H9 (cell line): ENCODE measurements at regions not wholly inside any gene's neighbourhood (a gene's known extent, or its start where the extent isn't known, plus 50 kb on each side); places are given as distances from the start of the nearest gene placed in this dataset.

ENCODE experiments used
- DNase-seq: peaks from one replicate; pipeline ENCODE4 v3.0.0-alpha.2; 2017
- H2AFZ ChIP-seq: one replicate; pipeline ENCODE4 v1.6.1; 2013; ENCODE audit warnings: mild to moderate bottlenecking, low read length, control low read depth, moderate library complexity
- H2AK5ac ChIP-seq: 2 replicates; pipeline ENCODE4 v1.6.1; 2013; ENCODE audit warnings: low read length, control low read depth, mixed read lengths; ENCODE audit not compliant: insufficient read length
- H2BK120ac ChIP-seq: one replicate; pipeline ENCODE4 v1.6.1; 2013; ENCODE audit warnings: low read depth, mild to moderate bottlenecking, low read length, control low read depth, inconsistent platforms; ENCODE audit not compliant: poor library complexity, severe bottlenecking
- H2BK12ac ChIP-seq: 2 replicates; pipeline ENCODE4 v1.6.1; 2013; ENCODE audit warnings: low read length, control low read depth, mixed read lengths, low read depth; ENCODE audit not compliant: insufficient read length
- H2BK15ac ChIP-seq: 2 replicates; pipeline ENCODE4 v1.6.1; 2013; ENCODE audit warnings: low read depth, low read length, control low read depth
- H2BK20ac ChIP-seq: one replicate; pipeline ENCODE4 v1.6.1; 2013; ENCODE audit warnings: low read depth, mild to moderate bottlenecking, low read length, control low read depth, inconsistent platforms; ENCODE audit not compliant: poor library complexity, severe bottlenecking
- H2BK5ac ChIP-seq: 2 replicates; pipeline ENCODE4 v1.6.1; 2013; ENCODE audit warnings: low read length, control low read depth, mixed read lengths; ENCODE audit not compliant: insufficient read length
- H3K14ac ChIP-seq: 2 replicates; pipeline ENCODE4 v1.6.1; 2013; ENCODE audit warnings: low read length, control low read depth; ENCODE audit not compliant: insufficient read depth
- H3K18ac ChIP-seq: 2 replicates; pipeline ENCODE4 v1.6.1; 2013; ENCODE audit warnings: low read depth, mild to moderate bottlenecking, mixed read lengths, low read length, control low read depth; ENCODE audit not compliant: insufficient read length
- H3K23ac ChIP-seq: 2 replicates; pipeline ENCODE4 v1.6.1; 2013; ENCODE audit warnings: low read length, control low read depth, mixed read lengths, low read depth; ENCODE audit not compliant: insufficient read length
- H3K23me2 ChIP-seq: 2 replicates; pipeline ENCODE4 v1.6.1; 2013; ENCODE audit warnings: low read depth, mild to moderate bottlenecking, mixed read lengths, low read length, control low read depth; ENCODE audit not compliant: insufficient read length, poor library complexity, severe bottlenecking
- H3K27ac ChIP-seq: 2 replicates; pipeline ENCODE4 v1.5.1; 2013; ENCODE audit warnings: low read length, control low read depth, mixed read lengths, low read depth; ENCODE audit not compliant: insufficient read length
- H3K27me3 ChIP-seq: 2 replicates; pipeline ENCODE4 v1.6.1; 2013; ENCODE audit warnings: low read length, control low read depth, inconsistent platforms; ENCODE audit not compliant: insufficient read depth
- H3K4ac ChIP-seq: 2 replicates; pipeline ENCODE4 v1.6.1; 2013; ENCODE audit warnings: low read depth, mild to moderate bottlenecking, control low read depth, inconsistent platforms, low read length, moderate library complexity
- H3K4me1 ChIP-seq: 2 replicates; pipeline ENCODE4 v1.6.1; 2013; ENCODE audit warnings: low read length, control low read depth, inconsistent platforms; ENCODE audit not compliant: insufficient read depth
- H3K4me2 ChIP-seq: 2 replicates; pipeline ENCODE4 v1.6.1; 2013; ENCODE audit warnings: low read length, control low read depth, mixed read lengths; ENCODE audit not compliant: insufficient read length, insufficient read depth
- H3K56ac ChIP-seq: 2 replicates; pipeline ENCODE4 v1.6.1; 2013; ENCODE audit warnings: low read depth, mild to moderate bottlenecking, mixed read lengths, low read length, control low read depth; ENCODE audit not compliant: insufficient read length
- H3K79me1 ChIP-seq: 2 replicates; pipeline ENCODE4 v1.6.1; 2013; ENCODE audit warnings: low read depth, mild to moderate bottlenecking, moderate library complexity, low read length, control low read depth, inconsistent platforms; ENCODE audit not compliant: insufficient read depth, poor library complexity, severe bottlenecking
- H3K79me2 ChIP-seq: 2 replicates; pipeline ENCODE4 v1.6.1; 2013; ENCODE audit warnings: low read length, control low read depth, inconsistent platforms; ENCODE audit not compliant: insufficient read depth
- H3K9ac ChIP-seq: 2 replicates; pipeline ENCODE4 v1.6.1; 2013; ENCODE audit warnings: low read length, control low read depth, mixed read lengths; ENCODE audit not compliant: insufficient read length; ENCODE audit errors: extremely low read depth
- H3K9me3 ChIP-seq: one replicate; pipeline ENCODE4 v1.6.1; 2013; ENCODE audit warnings: low read depth, low read length, inconsistent platforms; ENCODE audit not compliant: control insufficient read depth
- H3T11ph ChIP-seq: one replicate; pipeline ENCODE4 v1.6.1; 2013; ENCODE audit warnings: mild to moderate bottlenecking, low read length, control low read depth, inconsistent platforms
- H4K20me1 ChIP-seq: one replicate; pipeline ENCODE4 v1.6.1; 2013; ENCODE audit not compliant: control insufficient read depth, insufficient read length, insufficient read depth
- H4K5ac ChIP-seq: 2 replicates; pipeline ENCODE4 v1.6.1; 2013; ENCODE audit warnings: low read depth, mild to moderate bottlenecking, mixed read lengths, low read length, control low read depth; ENCODE audit not compliant: insufficient read length
- H4K8ac ChIP-seq: replicated peaks from 2 replicates; pipeline ENCODE4 v1.6.1; 2013; ENCODE audit warnings: low read length, control low read depth, mixed read lengths, low read depth; ENCODE audit not compliant: insufficient read length
- H4K91ac ChIP-seq: 2 replicates; pipeline ENCODE4 v1.6.1; 2013; ENCODE audit warnings: low read depth, mild to moderate bottlenecking, moderate library complexity, mixed read lengths, low read length, control low read depth; ENCODE audit not compliant: insufficient read length
- H3K27ac Mint-ChIP-seq, 3 experiments: 2 replicates in 2 of 3; 3 replicates in 1 of 3; pipeline ENCODE4 v1.8.0; 2020 to 2021; ENCODE audit warnings: mixed read lengths in 3 of 3, mild to moderate bottlenecking in 1 of 3, moderate library complexity in 1 of 3
- H3K27me3 Mint-ChIP-seq: 2 replicates; pipeline ENCODE4 v1.8.0; 2021; ENCODE audit warnings: low read depth, mild to moderate bottlenecking, moderate library complexity, mixed read lengths
- H3K36me3 Mint-ChIP-seq, 3 experiments: 2 replicates in 2 of 3; 3 replicates in 1 of 3; pipeline ENCODE4 v1.8.0; 2020 to 2021; ENCODE audit warnings: low read depth in 3 of 3, mixed read lengths in 3 of 3; ENCODE audit not compliant: insufficient read depth in 1 of 3
- H3K4me1 Mint-ChIP-seq, 2 experiments: 2 replicates each; pipeline ENCODE4 v1.8.0; 2020; ENCODE audit warnings: mixed read lengths in 2 of 2
- H3K4me3 Mint-ChIP-seq, 2 experiments: 2 replicates in 1 of 2; 3 replicates in 1 of 2; pipeline ENCODE4 v1.8.0; 2020 to 2021; ENCODE audit warnings: mild to moderate bottlenecking in 2 of 2, mixed read lengths in 2 of 2, moderate library complexity in 1 of 2
- H3K9me3 Mint-ChIP-seq, 2 experiments: 2 replicates in 1 of 2; 3 replicates in 1 of 2; pipeline ENCODE4 v1.8.0; 2020; ENCODE audit warnings: mild to moderate bottlenecking in 2 of 2, mixed read lengths in 2 of 2, moderate library complexity in 1 of 2
- WGBS: extraction: QIAGEN DNeasy Blood & Tissue Kit; methylation state at CpG from one replicate; pipeline ENCODE4 v1.1.7; 2013; ENCODE audit warnings: missing lambda C conversion rate, low lambda C conversion rate, mixed read lengths; ENCODE audit not compliant: insufficient read length; ENCODE audit errors: extremely low coverage; 5-methylcytosine and 5-hydroxymethylcytosine counted together
- TF ChIP-seq, protein P1 (sequence below): fragments of 200-600 bp; sonication (generic); conservative IDR thresholded peaks from 3 replicates; pipeline ENCODE4 v1.8.0; 2021; ENCODE audit warnings: antibody characterized with exemption, mild to moderate bottlenecking

DNA sequence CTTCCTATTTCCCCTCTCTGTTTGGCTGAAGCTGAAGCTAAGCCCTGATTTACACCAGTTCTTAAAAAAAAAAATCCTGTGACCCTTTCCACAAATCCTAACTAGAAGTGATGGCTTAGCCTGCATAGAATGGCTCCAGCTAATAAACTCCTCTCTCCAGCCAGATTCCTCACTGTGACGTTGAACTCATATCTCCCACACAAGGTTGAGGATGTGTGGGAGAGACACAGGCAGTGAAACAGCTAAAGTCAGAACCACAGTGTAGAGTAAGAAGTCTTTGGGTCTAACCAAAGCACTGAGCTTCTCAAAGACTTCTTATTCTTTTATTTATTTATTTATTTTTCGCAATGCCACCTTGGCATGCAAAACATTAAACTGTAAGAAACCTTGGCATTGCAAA lies 268.3 kb downstream of the SNX13 start:
- Histone ChIP-seq H3K27me3 (no peaks in the 10 kb centered on the region), H4K5ac (no peak overlapping the region), H4K20me1 (no peaks in the 10 kb centered on the region), H4K8ac (no peak overlapping the region), H3K9me3 (no peaks in the 10 kb centered on the region), H3K27ac (no peak overlapping the region), H3K23ac (no peak overlapping the region), H4K91ac (no peak overlapping the region), H2BK12ac (no peak overlapping the region), H3K79me2 (no peaks in the 10 kb centered on the region), H2AFZ (no peak overlapping the region), H3K4me1 (no peaks in the 10 kb centered on the region), H3K4ac (no peak overlapping the region), H3K56ac (no peak overlapping the region), H2BK15ac (no peak overlapping the region), H3K18ac (no peak overlapping the region), H3K23me2 (no peaks in the 10 kb centered on the region), H3T11ph (no peak overlapping the region), H2BK120ac (no peak overlapping the region), H3K4me2 (no peak overlapping the region), H2AK5ac (no peak overlapping the region), H3K9ac (no peak overlapping the region), H3K79me1 (no peaks in the 10 kb centered on the region), H2BK5ac (no peak overlapping the region), H3K14ac (no peak overlapping the region), H2BK20ac (no peak overlapping the region)
- no peak overlapping the region for H3K4me3 Mint-ChIP-seq
- 0 out of 7 replicates have a peak overlapping the region, but pooled peaks of 1 of the 3 experiments have one; percentile 68 for H3K27ac Mint-ChIP-seq
- WGBS = no CpG with 5 or more reads among the region's 2 CpGs
- no peak for DNase-seq
- no peaks in the 10 kb centered on the region for H3K4me1 Mint-ChIP-seq
- H3K27me3 Mint-ChIP-seq = no peaks in the 10 kb centered on the region
- TF ChIP-seq, protein P1, sequence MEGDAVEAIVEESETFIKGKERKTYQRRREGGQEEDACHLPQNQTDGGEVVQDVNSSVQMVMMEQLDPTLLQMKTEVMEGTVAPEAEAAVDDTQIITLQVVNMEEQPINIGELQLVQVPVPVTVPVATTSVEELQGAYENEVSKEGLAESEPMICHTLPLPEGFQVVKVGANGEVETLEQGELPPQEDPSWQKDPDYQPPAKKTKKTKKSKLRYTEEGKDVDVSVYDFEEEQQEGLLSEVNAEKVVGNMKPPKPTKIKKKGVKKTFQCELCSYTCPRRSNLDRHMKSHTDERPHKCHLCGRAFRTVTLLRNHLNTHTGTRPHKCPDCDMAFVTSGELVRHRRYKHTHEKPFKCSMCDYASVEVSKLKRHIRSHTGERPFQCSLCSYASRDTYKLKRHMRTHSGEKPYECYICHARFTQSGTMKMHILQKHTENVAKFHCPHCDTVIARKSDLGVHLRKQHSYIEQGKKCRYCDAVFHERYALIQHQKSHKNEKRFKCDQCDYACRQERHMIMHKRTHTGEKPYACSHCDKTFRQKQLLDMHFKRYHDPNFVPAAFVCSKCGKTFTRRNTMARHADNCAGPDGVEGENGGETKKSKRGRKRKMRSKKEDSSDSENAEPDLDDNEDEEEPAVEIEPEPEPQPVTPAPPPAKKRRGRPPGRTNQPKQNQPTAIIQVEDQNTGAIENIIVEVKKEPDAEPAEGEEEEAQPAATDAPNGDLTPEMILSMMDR = no peak
- no peaks in the 10 kb centered on the region for H3K36me3 Mint-ChIP-seq
- H3K9me3 Mint-ChIP-seq = no peaks in the 10 kb centered on the region
